Midbrain (tissue), 1 donor: ENCODE measurements at regions not wholly inside any gene's neighbourhood (a gene's known extent, or its start where the extent isn't known, plus 50 kb on each side); places are given as distances from the start of the nearest gene placed in this dataset.

ENCODE experiments used
- DNase-seq: peaks from one replicate; lab custom pipeline; 2025; lab: John Stamatoyannopoulos, UW

DNA sequence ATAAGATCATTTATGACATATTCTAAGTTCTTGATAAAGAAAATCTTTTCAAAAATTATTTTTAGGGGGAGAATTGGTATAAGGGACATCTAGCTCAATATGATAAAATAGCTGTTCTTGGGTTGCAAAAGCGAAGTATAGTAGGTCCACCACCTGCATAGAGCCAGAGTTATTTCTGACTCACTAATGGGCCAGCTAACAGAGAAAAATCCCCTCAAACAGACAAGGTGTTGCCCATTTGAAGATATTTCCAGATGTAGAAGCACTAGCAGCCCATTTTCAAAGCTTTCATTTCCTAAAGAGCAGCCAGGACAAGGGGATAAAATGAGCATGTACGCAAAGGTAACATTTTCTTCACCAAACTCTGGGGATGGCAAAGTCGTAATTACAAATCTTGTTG lies 165.7 kb upstream of the FN1 start:
- no peak for DNase-seq

DNA sequence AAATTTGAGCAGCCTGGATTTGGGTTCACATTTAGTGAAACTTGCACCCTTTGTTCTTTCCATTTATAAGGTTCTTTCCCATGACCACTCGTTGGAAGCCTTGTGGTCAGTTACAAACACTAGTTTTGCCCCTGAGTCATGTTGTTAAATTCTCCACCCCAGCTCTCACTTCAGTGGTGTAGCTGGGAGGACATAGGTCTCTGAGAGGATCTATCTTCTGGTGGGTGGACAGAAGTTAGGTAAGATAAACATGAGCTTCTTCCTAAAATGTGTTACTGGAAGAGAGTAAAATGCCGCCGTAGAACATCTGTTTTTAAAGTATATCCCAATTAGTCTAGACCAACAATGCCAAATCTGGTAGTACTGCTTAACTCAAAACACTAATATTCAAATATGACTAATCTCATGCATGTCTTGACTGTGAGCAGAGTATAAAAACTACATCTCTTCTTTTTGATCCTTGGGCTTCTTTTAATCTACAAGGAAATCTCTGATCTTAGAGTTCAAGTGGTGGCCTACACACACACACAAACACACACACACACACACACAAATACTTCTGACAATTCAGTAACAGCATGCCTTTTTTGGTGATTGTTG lies 162.6 kb upstream of the FN1 start:
- no peak for DNase-seq

DNA sequence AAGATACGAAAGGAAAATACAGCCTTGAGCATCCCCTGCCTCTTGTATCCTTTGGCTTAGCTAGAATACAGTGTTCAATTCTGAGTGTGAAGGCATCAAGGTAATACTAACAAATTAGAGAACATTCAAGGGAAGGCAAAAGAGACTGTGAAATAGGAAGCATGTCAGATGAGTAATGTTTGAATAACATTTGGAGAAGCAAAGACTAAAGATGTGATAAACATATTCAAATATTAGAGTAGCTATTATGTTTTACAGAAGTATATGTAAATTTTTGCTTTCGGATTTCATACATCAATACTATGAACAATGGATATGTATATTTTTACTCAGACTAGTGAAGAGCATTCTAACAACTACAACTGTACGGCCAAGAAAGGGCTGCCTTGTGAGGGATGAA lies 161.7 kb upstream of the FN1 start:
- no peak for DNase-seq

DNA sequence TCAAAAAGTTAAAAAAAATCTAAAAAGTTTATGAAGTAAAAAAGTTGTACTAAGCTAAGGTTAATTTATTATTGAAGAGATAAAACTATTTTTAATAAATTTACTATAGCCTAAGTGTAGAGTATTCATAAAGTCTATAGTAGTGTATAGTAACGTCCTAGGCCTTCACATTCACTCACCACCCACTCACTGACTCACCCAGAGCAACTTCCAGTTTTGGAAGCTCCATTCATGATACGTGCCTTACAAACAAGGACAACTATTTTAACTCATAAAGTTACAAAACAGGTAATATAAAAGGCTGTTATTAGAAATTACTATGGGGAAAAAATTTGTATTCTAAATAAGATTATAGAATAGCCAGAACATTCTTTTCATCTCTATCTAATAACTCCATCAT lies 158.9 kb upstream of the FN1 start:
- DNase-seq = no peak

DNA sequence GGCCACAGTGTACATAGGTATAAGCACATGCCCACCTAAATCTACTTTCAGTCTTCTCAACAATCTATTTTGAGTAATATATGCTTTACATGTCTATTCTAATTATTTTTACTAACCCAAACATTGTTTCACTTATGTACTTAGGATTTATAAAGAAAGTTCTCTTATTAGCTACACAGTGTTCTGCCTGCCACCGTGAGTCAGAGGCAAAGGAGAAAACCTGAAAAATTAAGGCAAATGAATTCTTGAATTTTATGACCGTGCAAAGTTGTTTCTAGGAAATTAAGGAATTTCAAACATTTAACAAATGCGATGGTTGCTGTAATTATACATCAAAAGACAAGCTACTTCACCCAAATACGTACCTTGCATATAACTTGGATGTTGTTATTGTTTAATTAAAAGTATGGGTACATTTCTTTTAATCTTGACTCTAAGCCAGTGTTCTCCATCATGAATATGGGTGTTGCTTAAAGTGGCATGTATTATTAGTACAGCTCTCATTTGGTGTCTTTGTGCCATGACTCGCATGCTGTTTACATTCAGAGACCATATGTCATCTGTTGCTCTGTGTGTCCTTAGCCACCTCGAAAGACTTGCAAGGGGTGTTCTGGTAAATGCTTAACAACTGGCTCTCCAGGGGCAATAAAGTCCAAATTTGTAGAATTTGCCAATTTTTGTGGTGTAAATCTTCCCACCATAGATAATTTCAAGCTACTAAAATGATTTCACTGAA lies 154.3 kb upstream of the FN1 start:
- no peak for DNase-seq

DNA sequence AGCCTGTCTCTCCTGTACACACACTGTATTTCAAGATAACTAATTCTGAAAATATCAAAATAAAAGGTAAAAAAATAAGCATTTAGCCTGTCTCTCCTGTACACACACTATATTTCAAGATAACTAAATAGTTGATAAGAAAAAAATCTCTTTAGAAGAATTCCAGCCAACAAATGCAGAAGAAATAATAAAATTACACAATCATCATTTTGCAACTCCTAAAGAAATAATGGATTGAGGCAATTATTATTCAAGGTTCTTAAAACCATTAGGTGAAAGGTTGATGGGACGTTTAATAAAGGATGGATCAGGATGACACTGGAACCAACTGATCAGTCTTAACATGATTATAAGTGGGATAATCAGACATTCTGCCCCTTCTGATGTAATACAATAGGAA lies 148.0 kb upstream of the FN1 start:
- DNase-seq = no peak

DNA sequence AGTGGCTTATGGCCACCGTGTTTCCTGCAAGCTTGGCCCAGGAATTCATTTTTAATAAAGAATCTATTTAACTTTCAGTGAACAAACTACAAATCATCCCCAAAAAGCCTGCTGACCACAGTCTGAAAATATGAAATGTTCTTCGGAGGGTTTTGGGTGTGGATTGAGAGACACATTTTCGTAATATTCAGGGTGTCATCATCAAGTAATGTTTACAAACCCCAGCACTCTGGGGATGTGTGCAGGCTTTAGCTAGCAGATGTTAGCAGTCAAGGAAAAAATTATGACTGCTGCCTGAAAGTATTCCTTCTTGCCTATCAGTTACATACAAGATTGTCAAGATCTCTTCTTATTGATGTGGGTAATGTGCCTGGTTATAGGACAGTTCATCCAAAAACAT lies 143.9 kb upstream of the FN1 start:
- no peak for DNase-seq

DNA sequence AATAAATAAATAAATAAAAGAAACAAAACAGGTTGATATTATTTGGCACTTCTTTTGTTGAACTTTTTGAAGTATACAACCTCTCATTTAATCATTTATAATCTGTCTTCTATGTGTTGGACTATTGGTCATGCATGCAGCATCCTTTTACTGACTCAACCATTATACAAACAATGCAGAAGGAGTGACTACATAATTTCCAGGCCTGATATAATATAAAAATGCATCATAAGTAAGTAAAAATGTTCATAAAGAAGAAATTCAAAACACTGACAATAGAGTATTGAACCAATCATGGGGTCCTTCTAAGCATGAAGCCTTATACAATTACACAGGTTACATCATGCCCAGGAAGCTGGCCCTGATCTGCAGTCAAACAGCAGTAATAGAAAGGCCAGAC lies 141.5 kb upstream of the FN1 start:
- no peak for DNase-seq

DNA sequence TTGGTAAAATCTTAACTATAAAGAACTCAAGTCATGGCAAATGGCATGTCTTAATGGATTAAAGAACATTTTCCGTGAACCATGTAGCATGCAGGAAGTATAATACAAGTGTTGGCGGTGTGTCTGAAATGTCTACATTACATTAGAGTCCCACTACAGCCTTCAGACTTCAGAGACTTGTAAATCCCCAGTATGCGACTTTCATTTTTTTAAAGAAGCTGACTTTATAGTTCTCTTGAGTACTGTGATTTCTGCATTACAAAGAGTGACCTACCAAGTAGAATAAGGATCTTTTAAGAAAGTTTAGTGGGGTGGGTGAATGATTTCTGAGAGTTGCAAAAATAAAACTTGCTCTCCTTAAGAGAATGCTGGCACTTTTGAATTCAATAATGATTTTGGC lies 140.7 kb upstream of the FN1 start:
- no peak for DNase-seq

DNA sequence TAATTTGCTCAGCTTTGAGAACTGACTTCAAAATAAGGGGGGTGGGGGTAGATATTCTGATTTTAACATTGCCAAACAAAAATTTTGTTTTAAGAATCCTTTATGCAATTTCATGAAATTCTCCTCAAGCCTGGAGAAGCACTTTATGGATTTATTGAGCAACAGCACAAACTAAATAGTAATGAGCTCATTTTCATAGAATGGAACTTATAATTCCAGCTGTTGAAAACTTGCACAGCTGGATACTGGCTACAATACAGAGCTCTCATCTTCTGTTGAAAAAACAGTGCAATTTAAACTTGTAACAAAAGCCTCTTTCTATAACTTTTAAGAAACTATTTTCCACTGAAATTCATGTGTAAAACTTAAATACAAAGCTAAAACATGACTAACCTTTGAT lies 137.6 kb upstream of the FN1 start:
- no peak for DNase-seq

DNA sequence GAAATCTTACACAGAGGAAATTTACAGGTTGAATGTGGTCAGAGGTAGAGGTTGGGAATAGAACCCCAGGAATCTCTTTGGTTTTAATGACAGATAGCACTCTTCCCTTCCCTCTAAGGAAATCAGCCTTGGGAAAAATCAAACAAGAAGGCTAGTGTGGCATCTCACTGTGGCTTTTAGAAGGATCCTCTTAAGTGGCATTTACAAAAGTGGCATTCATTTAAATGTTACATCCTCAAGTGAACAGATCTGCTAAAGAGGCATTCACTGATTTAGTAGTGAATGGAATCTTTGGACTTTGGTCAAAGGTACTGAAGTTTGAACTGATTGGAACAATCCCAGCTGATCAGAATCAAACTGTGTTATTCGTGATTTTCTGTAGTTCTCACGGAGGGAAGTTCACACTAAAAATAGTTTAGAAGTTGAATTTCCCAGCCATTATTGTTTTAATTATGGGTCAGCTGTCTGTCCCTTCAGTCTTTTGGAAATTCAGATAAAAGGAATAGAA lies 136.5 kb upstream of the FN1 start:
- DNase-seq = no peak

DNA sequence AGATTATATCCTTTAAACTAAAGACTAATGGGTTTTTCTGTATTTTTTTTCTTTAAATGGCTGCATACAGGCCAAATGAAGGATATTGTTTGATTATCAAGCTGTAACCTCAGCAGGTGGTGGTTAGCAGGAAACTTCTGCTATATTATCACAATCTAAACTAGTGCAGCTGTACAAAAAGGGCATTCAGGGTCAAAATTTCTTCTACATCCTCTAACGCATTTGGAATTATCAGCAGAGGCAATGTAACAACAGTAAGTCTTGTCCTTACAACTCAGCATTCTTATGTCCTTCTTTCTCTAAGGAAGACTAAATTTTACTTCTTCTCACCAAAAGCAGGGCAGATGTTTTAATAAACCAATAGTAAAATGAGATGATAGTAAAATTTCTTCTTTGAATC lies 135.8 kb upstream of the FN1 start:
- DNase-seq = no peak

DNA sequence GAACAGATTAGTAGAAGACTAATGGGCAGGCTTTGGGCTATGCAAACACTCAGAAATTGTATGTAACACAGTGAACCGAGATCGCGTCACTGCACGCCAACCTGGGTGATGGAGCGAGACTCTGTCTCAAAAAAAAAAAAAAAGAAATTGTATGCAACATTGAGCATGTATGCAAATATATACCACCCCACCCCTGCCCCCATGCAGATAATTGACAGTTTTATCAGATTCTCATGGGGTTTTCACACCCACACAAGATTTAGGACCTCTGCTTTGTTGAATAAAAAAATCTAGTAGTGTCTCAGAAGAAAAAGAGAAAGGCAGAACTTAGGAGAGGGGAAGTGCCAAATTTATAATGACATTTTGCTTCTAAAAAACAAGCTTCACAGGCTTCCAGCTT lies 131.6 kb upstream of the FN1 start:
- no peak for DNase-seq

DNA sequence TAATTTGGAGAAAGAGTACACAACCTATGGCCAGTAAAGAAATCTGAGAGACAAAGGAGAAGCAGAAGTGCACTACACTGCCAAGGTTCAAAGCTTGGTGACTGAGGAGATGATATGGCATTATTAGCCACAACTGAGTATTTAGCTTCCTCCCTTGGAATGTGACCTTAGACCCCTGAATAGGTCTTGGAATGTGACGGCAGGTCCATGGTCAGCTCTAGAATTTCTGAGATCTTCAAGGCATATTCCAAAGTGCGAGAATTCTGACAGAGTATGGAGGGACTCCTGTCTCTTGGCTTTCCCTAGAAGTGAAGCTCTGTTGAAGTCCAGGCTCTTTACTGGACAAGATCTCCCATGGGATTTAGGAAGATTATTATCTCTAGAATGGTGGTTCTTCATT lies 130.0 kb upstream of the FN1 start:
- no peak for DNase-seq

DNA sequence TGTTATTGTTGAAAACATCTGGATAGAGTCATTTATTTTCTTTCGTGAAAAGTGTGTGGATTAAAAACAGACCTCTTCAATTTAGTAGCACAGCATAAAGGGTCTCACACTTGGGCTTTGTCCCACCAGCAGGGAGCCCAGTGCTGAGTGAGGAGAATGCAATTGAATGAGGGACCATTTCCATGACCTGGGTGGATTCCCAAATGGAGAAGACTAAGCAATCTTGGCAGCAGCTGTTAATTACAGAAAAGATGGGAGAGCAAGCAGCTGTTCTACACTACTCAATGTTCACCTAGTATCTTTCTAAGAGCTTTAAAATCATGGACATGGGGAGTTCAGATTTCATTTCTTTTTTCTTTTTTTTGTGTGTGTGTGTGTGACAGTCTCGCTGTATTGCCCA lies 121.8 kb upstream of the FN1 start:
- DNase-seq = no peak

DNA sequence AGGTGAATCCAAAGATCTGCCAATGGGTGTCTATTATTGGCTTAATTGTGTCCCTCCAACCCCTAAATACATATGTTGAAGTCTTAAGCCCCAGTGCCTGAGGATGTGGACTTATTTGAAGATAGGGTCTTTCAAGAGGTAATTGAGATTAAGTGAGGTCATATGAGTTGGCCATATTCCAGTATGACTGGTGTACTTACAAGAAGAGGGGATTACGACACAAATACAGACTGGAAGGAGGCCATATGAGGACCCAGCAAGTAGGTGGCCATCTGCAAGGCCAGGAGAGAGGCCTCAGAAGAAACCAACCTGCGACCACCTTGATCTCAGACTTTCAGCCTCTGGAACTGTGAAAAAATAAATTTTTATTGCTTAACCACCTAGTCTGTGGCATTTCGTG lies 121.1 kb upstream of the FN1 start:
- DNase-seq = no peak

DNA sequence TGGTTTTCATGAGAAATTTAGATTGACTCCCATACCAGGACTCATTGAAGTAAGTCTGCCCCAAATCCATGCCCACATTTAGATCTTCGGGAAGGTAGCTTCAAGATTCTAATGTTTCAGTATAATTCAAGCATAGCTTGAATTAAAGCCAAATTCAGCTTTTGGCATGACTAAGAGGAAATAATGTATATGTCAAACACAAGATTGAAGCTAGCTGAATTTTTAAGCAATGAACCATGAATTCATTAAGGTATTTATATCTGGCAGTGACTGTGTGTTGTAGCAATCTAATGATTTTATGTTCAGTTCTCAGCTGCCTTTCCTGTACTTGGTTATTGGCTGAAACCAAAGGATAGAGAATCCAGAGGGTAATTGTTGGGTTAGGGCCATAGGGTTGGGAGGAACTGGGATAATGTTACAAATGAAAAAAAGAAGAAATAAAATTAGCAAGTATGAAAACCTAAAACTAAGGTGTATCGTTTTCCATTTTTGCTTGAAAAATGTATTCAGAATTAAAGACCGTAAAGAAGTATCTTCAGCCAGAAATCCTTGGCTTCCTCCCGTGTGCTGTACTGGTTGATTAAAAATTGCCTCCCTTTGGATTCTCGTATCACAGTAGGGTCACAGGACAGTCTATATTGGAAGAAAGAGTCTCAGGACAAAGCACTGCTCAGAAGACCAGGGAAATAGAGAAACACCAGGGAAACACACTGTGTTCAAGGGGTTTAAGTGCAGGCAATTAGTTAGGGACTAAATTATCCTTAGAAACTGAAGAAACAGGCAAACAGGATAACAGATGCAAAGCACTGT lies 119.0 kb upstream of the FN1 start:
- no peak for DNase-seq

DNA sequence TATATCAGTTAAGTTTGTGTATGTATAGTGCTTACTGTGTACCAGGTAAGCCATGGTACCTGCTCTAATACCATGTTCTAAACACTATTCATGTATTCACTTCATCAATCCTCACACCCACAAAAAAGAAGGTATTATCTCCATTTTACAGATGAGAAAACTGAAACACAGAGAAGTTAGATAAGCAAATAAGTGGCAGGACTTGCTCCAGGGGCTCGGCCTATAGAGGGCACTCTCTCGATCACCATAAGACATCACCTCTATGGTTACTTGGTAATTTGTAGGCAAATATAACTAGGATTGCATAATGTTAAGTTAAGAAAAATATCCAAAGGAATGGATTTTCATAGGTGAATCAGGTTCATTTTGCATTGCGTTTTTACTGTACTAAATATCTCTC lies 118.1 kb upstream of the FN1 start:
- no peak for DNase-seq

DNA sequence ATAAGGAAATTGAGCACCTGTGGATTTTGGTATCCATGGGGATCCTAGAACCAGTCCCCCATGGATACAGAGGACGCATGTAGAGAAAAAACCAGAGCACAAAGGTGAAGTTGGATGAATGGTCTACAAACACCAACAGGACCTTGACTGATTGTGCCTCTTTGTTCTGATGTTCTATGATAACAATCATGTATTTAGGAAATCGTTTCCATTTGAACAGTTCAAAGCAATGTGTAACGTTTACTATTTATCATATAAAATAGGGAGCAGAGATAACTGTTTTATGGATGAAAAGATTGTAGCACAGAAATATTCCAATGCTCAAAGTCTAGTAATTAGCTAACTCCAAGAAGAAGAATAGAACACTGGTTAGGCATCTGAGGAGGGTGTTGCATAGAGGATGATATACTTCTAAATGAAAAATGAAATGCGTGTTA lies 116.3 kb upstream of the FN1 start:
- DNase-seq = no peak

DNA sequence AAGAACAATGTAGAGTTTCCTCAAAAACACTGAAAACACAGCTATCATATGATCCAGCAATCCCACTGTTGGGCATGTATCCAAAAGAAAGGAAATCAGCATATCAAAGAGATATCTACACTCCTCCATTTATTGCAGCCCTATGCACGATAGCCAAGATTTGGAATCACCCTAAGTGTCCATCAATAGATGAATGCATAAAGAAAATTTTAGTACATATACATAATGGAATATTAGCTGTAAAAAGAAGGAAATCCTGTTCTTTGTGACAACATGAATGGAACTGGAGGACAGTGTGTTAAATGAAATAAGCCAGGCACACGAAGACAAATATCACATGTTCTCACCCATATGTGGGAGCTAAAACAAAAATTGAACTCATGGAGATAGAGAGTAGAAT lies 114.5 kb upstream of the FN1 start:
- DNase-seq = no peak

DNA sequence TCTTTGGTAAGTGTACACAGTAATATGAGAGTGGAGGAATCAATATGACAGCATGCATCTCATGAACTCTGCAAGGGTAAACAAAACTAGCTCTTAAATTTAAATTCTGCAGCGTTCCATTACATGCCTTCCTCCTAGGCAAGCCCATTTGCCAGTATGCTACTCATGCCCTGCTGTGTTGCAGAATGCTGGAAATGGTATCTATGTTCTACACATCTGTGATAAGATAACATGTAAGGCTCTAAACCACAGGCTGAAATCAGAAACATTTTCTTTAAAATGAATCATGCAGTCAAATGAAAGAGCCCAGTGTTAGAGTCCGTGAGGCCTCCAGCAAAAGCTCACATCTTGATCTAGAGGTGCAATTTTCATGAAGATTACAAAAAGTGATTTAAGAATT lies 112.8 kb upstream of the FN1 start:
- no peak for DNase-seq

DNA sequence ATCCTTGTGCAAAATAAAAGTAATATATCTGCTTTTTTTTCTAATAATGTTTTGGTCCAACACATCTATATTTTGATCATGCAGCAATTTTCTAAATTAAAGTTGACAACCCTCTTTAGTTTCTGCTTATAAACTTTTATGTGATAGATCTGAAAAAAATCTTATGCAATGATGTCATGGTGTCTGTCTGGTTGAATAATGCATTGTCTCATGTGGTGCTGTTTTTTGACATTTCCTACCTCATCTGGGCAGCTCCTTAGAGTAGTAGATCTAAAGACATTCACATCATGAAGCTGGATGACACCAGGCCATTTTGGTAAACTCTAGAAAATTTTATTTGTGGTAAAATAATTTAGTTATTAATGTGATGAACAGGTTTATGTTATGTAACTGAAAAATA lies 106.8 kb upstream of the FN1 start:
- DNase-seq = no peak

DNA sequence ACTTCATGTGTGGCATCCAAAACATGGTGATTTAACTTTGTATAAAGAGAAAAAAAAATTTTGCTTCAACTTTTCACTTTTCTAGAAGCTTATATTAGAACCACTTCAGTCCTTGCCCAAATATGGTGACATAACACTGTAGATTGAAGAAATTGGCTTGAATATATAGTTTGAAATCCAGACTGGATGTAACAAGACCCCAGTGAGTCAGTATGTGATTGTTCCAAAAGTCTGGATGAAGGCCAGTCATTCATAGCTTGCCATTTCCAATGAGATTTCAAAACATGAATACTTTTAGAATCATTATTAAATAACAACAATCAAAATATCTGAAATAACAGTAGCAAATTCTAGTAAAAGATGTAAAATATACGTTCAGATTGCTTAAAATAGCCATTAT lies 104.8 kb upstream of the FN1 start:
- no peak for DNase-seq
